Adrenal gland (tissue), 9 donors: ENCODE measurements at regions not wholly inside any gene's neighbourhood (a gene's known extent, or its start where the extent isn't known, plus 50 kb on each side); places are given as distances from the start of the nearest gene placed in this dataset.

Experiments
- DNase-seq, 7 donors: peaks; one replicate each; pipeline ENCODE4 v3.0.0-alpha.2; 2019 to 2020
- H3K27ac ChIP-seq, 5 donors: fragments of 200-600 bp; sonication (generic) in 4 of 5; 1 replicate in 3 of 5; 2 replicates in 2 of 5; pipeline versions ENCODE4 v1.5.1 to v1.8.0; 2016 to 2020; ENCODE audit warnings: mild to moderate bottlenecking in 1 of 5
- H3K27me3 ChIP-seq: fragments of 200-600 bp; 2 replicates; pipeline ENCODE4 v1.8.0; 2021
- H3K36me3 ChIP-seq, 2 donors: fragments of 200-600 bp; replicated peaks in 1 of 2; 1 replicate in 1 of 2; 2 replicates in 1 of 2; pipeline versions ENCODE4 v1.5.1 to v1.8.0; 2018 to 2022
- H3K4me1 ChIP-seq, 2 donors: fragments of 200-600 bp; replicated peaks in 1 of 2; 1 replicate in 1 of 2; 2 replicates in 1 of 2; pipeline versions ENCODE4 v1.5.1 to v1.8.0; 2018 to 2021
- H3K4me3 ChIP-seq, 4 donors: fragments of 200-600 bp; sonication (generic) in 3 of 4; one replicate each; pipeline ENCODE4 v1.5.1; 2016 to 2018
- H3K9me3 ChIP-seq, 3 donors: fragments of 200-600 bp; sonication (generic) in 1 of 3; replicated peaks in 1 of 3; 1 replicate in 2 of 3; 2 replicates in 1 of 3; pipeline versions ENCODE4 v1.5.1 to v1.8.0; 2016 to 2021
- POLR2A ChIP-seq, 2 donors: fragments of 450-650 bp; IDR thresholded peaks; one replicate each; pipeline ENCODE4 v1.6.1; 2017; ENCODE audit warnings: antibody characterized with exemption in 2 of 2, mild to moderate bottlenecking in 2 of 2, moderate library complexity in 1 of 2
- WGBS, 4 donors: extraction: QIAGEN DNeasy Blood & Tissue Kit in 2 of 4; methylation state at CpG; one replicate each; pipeline versions ENCODE4 v1.1.5 to v1.1.7; 2013 to 2017; 5-methylcytosine and 5-hydroxymethylcytosine counted together
- intact Hi-C, 2 donors: fragments of 100-400 bp; cut with DNase I; formaldehyde crosslinking; loops; one replicate each; pipeline versions ENCODE4 v1.14.1 to v1.15.0; 2022 to 2023
- TF ChIP-seq, protein P1 (sequence below), 6 experiments: fragments of 450-650 bp in 4 of 6; fragments of 200-600 bp in 2 of 6; sonication (generic) in 1 of 6; IDR thresholded peaks; 1 replicate in 5 of 6; 2 replicates in 1 of 6; pipeline versions ENCODE4 v1.5.1 to v1.8.0; 2016 to 2021; ENCODE audit warnings: antibody characterized with exemption in 6 of 6, mild to moderate bottlenecking in 2 of 6, moderate library complexity in 1 of 6
- donor health status: healthy with polysubstance abuse.
- donor health status: Bipolar disorder and iron deficiency.
- donor health status: DM: yes; HTN: yes; CAD: no.
- donor health status: DM: no; HTN: no; CAD: no.
- donor health status: DM: no; HTN: no; CAD: no.

DNA sequence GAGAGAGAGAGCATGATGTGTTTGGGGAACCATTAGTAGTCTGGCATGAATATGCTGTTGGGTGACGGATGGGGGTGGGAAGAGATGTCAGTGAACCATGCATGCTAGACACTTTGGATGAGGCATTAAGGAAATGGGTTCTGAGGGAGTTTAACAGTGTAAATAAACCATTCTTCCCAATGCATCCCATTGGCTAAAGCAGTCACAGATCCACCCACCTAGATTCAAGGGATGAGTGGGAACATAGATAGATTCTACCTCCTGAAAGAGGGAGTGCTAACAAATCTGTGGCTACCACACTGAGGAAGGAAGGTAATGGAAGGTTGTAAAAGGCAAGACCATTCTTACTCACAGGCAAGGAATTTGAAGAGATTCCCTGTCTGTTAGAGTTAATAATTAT is 129.8 kb upstream of the CACNA1E start:
- no peak for DNase-seq
- intact Hi-C loops = no loop called here
- Histone ChIP-seq H3K27me3 (no peaks in the 10 kb centered on the region), H3K4me3 (no peak overlapping the region), H3K27ac (no peak overlapping the region), H3K9me3 (no peaks in the 10 kb centered on the region), H3K36me3 (no peaks in the 10 kb centered on the region), H3K4me1 (no peaks in the 10 kb centered on the region)
- TF ChIP-seq, protein P1, sequence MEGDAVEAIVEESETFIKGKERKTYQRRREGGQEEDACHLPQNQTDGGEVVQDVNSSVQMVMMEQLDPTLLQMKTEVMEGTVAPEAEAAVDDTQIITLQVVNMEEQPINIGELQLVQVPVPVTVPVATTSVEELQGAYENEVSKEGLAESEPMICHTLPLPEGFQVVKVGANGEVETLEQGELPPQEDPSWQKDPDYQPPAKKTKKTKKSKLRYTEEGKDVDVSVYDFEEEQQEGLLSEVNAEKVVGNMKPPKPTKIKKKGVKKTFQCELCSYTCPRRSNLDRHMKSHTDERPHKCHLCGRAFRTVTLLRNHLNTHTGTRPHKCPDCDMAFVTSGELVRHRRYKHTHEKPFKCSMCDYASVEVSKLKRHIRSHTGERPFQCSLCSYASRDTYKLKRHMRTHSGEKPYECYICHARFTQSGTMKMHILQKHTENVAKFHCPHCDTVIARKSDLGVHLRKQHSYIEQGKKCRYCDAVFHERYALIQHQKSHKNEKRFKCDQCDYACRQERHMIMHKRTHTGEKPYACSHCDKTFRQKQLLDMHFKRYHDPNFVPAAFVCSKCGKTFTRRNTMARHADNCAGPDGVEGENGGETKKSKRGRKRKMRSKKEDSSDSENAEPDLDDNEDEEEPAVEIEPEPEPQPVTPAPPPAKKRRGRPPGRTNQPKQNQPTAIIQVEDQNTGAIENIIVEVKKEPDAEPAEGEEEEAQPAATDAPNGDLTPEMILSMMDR (IDR thresholded peaks at IDR 0.05) = no peak
- no peak for TF ChIP-seq POLR2A (IDR thresholded peaks at IDR 0.05)
- 81 to 85% (median 83%) methylated on average over 1 of the region's 1 CpG for WGBS, 4 donors

DNA sequence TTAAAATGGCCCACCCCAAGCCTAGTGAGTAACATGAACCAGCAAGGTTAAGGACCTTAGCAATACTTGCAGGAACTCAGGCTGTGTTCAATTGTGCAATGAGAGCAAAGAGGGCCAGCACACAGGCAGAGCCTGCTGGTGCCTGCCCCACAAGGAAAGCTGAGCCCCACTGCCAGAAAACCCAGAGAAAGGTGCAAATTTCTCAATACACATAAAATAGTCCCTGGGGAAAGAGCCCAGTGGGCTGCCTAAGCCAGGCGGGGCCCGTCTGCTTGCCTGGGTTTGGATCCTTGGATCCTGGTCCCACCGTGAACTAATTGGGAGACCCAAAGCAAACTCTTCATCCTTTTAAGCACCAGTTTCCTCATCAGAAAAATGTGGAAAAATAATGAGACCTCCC is 128.5 kb upstream of the CACNA1E start:
- no peak for TF ChIP-seq POLR2A (IDR thresholded peaks at IDR 0.05)
- no peaks in the 10 kb centered on the region for H3K36me3 ChIP-seq
- no peak for DNase-seq
- no peaks in the 10 kb centered on the region for H3K4me1 ChIP-seq
- H3K9me3 ChIP-seq = no peaks in the 10 kb centered on the region
- H3K4me3 ChIP-seq = no peak overlapping the region
- intact Hi-C loops = no loop called here
- H3K27ac ChIP-seq = no peak overlapping the region
- WGBS, 4 donors = 96 to 97% (median 97%) methylated on average over 3 of the region's 3 CpGs
- no peaks in the 10 kb centered on the region for H3K27me3 ChIP-seq

DNA sequence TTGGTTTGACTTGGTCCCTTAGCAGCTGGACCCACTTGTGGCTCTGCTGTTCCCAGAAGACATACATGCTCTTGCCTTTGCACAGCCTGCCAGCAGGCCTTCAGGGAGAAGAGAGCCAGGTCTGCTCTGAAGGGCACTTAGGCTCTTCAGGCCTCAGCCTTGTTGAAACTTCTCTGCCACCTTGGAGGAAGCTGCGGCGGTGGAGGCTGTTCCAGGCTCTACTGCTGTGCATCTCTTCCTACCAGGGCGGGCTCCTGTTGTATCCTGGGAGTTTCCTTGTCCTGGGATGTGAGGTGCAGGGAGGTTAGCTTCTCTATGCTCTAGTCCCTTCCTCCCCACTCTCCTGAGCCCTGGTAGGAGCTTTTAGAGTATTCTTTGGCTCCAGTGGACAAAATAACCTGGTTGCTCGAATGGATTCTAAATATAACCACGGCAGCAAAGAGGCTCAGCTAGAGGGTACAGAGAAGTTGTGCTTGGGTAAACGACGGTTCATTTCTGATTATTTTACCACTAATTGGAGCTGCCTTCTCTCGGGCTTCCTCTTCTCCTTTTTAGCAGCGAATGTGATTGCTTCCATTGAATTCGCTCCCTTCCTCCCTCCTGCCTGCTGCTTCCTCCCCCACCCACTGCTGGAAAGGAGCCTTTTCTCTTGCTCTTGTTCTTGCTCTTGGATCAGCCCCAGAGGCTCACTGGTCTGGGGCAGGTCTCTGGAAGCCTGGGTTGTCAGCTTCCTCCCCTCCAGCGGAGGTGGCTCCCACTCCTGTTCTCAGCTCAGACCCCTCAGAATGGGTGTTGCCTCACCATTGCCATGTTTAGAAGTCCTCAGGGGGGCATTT is 126.6 kb upstream of the CACNA1E start:
- DNase-seq = no peak
- no peak overlapping the region for H3K4me3 ChIP-seq
- intact Hi-C loops = no loop called here
- 61 to 74% (median 63%) methylated on average over 11 of the region's 11 CpGs for WGBS, 4 donors
- no peaks in the 10 kb centered on the region for H3K4me1 ChIP-seq
- no peaks in the 10 kb centered on the region for H3K27me3 ChIP-seq
- TF ChIP-seq, protein P1 (IDR thresholded peaks at IDR 0.05) = no peak
- no peak for TF ChIP-seq POLR2A (IDR thresholded peaks at IDR 0.05)
- H3K27ac ChIP-seq = no peak overlapping the region
- no peaks in the 10 kb centered on the region for H3K9me3 ChIP-seq
- H3K36me3 ChIP-seq = no peaks in the 10 kb centered on the region

DNA sequence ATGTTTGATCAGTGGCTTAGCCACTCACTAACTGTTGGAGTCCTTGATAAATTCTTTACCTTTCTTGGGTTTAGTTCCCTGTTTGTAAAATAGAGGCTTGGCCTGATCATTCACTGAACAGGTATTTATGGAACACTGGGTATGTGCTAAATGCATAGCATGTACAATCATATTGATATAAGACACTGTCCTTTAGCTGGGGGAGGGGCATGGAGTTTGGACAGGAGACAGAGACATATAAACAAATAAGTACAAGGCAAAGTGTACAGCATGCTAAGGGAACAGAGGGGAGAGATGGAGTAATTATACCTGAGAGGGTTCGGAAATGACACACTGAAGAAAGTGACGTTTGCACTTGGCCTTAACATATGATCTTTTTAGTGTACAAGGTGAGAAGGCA is 124.3 kb upstream of the CACNA1E start:
- Histone ChIP-seq H3K4me3 (no peak overlapping the region), H3K36me3 (no peaks in the 10 kb centered on the region), H3K27me3 (no peaks in the 10 kb centered on the region), H3K27ac (no peak overlapping the region), H3K9me3 (no peaks in the 10 kb centered on the region), H3K4me1 (no peaks in the 10 kb centered on the region)
- no peak for TF ChIP-seq POLR2A (IDR thresholded peaks at IDR 0.05)
- TF ChIP-seq, protein P1 (IDR thresholded peaks at IDR 0.05) = no peak
- WGBS, 4 donors = 67 to 76% (median 71%) methylated on average over 2 of the region's 2 CpGs
- intact Hi-C loops = no loop called here
- DNase-seq = no peak

DNA sequence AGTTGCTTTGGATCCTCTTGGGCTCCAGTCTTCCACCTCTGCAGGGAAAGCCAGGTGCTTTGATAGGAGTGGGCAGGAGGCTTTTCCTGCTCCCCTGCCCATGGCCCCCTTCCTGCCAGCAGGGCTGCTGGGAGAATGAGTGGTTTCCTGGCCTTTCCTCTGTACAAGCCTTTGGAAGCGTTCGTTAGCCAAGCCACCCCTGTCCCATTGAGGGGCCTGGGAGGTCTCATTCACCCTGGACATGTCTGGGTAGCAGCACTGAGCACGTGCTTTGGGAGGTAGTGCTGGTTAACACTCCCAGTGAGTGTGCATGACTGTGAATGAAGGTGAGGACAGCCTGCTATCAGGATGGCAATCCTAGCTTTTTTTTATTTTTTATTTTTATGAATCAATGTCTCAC is 118.5 kb upstream of the CACNA1E start:
- Histone ChIP-seq H3K27ac (no peak overlapping the region), H3K36me3 (no peaks in the 10 kb centered on the region), H3K4me3 (no peak overlapping the region), H3K9me3 (no peaks in the 10 kb centered on the region), H3K27me3 (no peaks in the 10 kb centered on the region), H3K4me1 (no peaks in the 10 kb centered on the region)
- WGBS, 4 donors = 90 to 93% (median 91%) methylated on average over 3 of the region's 3 CpGs
- TF ChIP-seq, protein P1 (IDR thresholded peaks at IDR 0.05) = no peak
- no peak for TF ChIP-seq POLR2A (IDR thresholded peaks at IDR 0.05)
- no peak for DNase-seq
- intact Hi-C loops = no loop called here
